Umbilical cord (tissue), 1 donor: ENCODE measurements at regions not wholly inside any gene's neighbourhood (a gene's known extent, or its start where the extent isn't known, plus 50 kb on each side); places are given as distances from the start of the nearest gene placed in this dataset.
A peak's percentile ranks its signal among the peaks of the same experiment; 100 is the strongest.

ENCODE experiments used
- DNase-seq: peaks from one replicate; pipeline ENCODE4 v3.0.0-alpha.2; 2015; ENCODE audit warnings: low spot score

- DNase-seq, result no peak
Measured at GRCh38 chr6:147811913-147812629, 303.6 kb downstream of the SAMD5 start.

- DNase-seq, result no peak
Measured at GRCh38 chr6:147817042-147817689, 308.7 kb downstream of the SAMD5 start.

- DNase-seq, result no peak
Measured at GRCh38 chr6:147820520-147820919, 312.0 kb downstream of the SAMD5 start.

- DNase-seq, result no peak
Measured at GRCh38 chr6:147821295-147821897, 312.9 kb downstream of the SAMD5 start.

- peak; percentile 77 for DNase-seq
Measured at GRCh38 chr6:147823936-147824335, 315.4 kb downstream of the SAMD5 start.

GRCh38 chr6:147825848-147826247, 317.4 kb downstream of the SAMD5 start:
- DNase-seq, result no peak

GRCh38 chr6:147826698-147827097, 318.2 kb downstream of the SAMD5 start:
- no peak for DNase-seq

GRCh38 chr6:147829418-147829817, 320.9 kb downstream of the SAMD5 start:
- DNase-seq, result no peak

- no peak for DNase-seq
Measured at GRCh38 chr6:147829835-147830234, 321.3 kb downstream of the SAMD5 start.

GRCh38 chr6:147831356-147831755, 322.9 kb downstream of the SAMD5 start:
- no peak for DNase-seq

- DNase-seq, result no peak
Measured at GRCh38 chr6:147833607-147834006, 325.1 kb downstream of the SAMD5 start.

GRCh38 chr6:147834084-147834776, 325.7 kb downstream of the SAMD5 start:
- DNase-seq, result no peak

- DNase-seq, result no peak
Measured at GRCh38 chr6:147837540-147837939, 329.1 kb downstream of the SAMD5 start.

- DNase-seq, result peak; percentile 12
Measured at GRCh38 chr6:147839708-147840610, 331.5 kb downstream of the SAMD5 start.

GRCh38 chr6:147841547-147842148, 333.2 kb downstream of the SAMD5 start:
- no peak for DNase-seq

GRCh38 chr6:147849401-147850330, 341.2 kb downstream of the SAMD5 start:
- DNase-seq, result peak; percentile 37

- DNase-seq, result no peak
Measured at GRCh38 chr6:147852772-147853171, 344.3 kb downstream of the SAMD5 start.

GRCh38 chr6:147853574-147853973, 345.1 kb downstream of the SAMD5 start:
- no peak for DNase-seq

- DNase-seq, result no peak
Measured at GRCh38 chr6:147855803-147856482, 347.5 kb downstream of the SAMD5 start.
